Omental fat pad (tissue), 3 donors: ENCODE measurements at regions not wholly inside any gene's neighbourhood (a gene's known extent, or its start where the extent isn't known, plus 50 kb on each side); places are given as distances from the start of the nearest gene placed in this dataset.
"Not testable (repeated sequence)": the region's sequence is repeated elsewhere in the genome, so short reads cannot be mapped to it uniquely, and the experiment has no call there.

Source experiments
- ATAC-seq: fragments of 150-250 bp; one replicate; pipeline ENCODE4 v1.9.1; 2016; ENCODE audit warnings: mild to moderate bottlenecking, moderate library complexity; ENCODE audit not compliant: low FRiP score
- DNase-seq: peaks from one replicate; pipeline ENCODE4 v3.0.0-alpha.2; 2019; ENCODE audit warnings: low spot score
- CTCF ChIP-seq, 3 donors: fragments of 450-650 bp; IDR thresholded peaks; one replicate each; pipeline ENCODE4 v1.5.1; 2016 to 2017; ENCODE audit warnings: antibody characterized with exemption in 3 of 3, mild to moderate bottlenecking in 3 of 3, moderate library complexity in 2 of 3

- ATAC-seq, result no peak
- no peak for DNase-seq
- no peak for TF ChIP-seq CTCF (IDR thresholded peaks at IDR 0.05)
Observed at GRCh38 chr7:145105561-145105960, 269.7 kb upstream of the TPK1 start.

GRCh38 chr7:145104400-145104799, 268.5 kb upstream of the TPK1 start:
- DNase-seq, result no peak
- no peak for ATAC-seq
- no peak for TF ChIP-seq CTCF (IDR thresholded peaks at IDR 0.05)

- not testable (repeated sequence) for DNase-seq, ATAC-seq
Observed at GRCh38 chr7:145102199-145102598, 266.3 kb upstream of the TPK1 start.

GRCh38 chr7:145092766-145093165, 256.9 kb upstream of the TPK1 start:
- TF ChIP-seq CTCF (IDR thresholded peaks at IDR 0.05), result no peak
- DNase-seq (no peak), ATAC-seq (no peak)

- no peak for DNase-seq
- TF ChIP-seq CTCF (IDR thresholded peaks at IDR 0.05), result no peak
- no peak for ATAC-seq
Observed at GRCh38 chr7:145088111-145088745, 252.4 kb upstream of the TPK1 start.

- TF ChIP-seq CTCF (IDR thresholded peaks at IDR 0.05), result no peak
- no peak for DNase-seq
- ATAC-seq, result no peak
Observed at GRCh38 chr7:145082366-145083161, 246.7 kb upstream of the TPK1 start.

GRCh38 chr7:145065473-145065872, 229.6 kb upstream of the TPK1 start:
- DNase-seq (no peak), ATAC-seq (no peak)
- TF ChIP-seq CTCF (IDR thresholded peaks at IDR 0.05), result no peak
